DOHH2 (cell line): ENCODE measurements at regions not wholly inside any gene's neighbourhood (a gene's known extent, or its start where the extent isn't known, plus 50 kb on each side); places are given as distances from the start of the nearest gene placed in this dataset.

Experiments used
- H3F3A ChIP-seq: fragments of 200-600 bp; sonication (generic), shearing (Covaris generic); 2 replicates; pipeline ENCODE4 v1.6.0; 2016; ENCODE audit warnings: antibody characterized with exemption, mild to moderate bottlenecking; ENCODE audit not compliant: control insufficient read depth, insufficient read depth
- H3K27ac ChIP-seq: fragments of 200-600 bp; sonication (generic); 2 replicates; pipeline ENCODE4 v1.5.1; 2014; ENCODE audit warnings: low read depth, mild to moderate bottlenecking, low read length, moderate library complexity
- H3K27me3 ChIP-seq: fragments of 200-600 bp; sonication (generic); 2 replicates; pipeline ENCODE4 v1.6.1; 2014; ENCODE audit warnings: mild to moderate bottlenecking, low read length, mixed read lengths; ENCODE audit not compliant: control insufficient read depth
- H3K36me3 ChIP-seq: fragments of 200-600 bp; sonication (generic); 2 replicates; pipeline ENCODE4 v1.6.1; 2014; ENCODE audit warnings: mild to moderate bottlenecking, low read length, moderate library complexity, mixed read lengths; ENCODE audit not compliant: control insufficient read depth
- H3K4me1 ChIP-seq: fragments of 200-600 bp; sonication (generic); 2 replicates; pipeline ENCODE4 v1.6.1; 2014; ENCODE audit warnings: mild to moderate bottlenecking, low read length, mixed read lengths; ENCODE audit not compliant: control insufficient read depth
- H3K4me2 ChIP-seq: fragments of 200-600 bp; sonication (generic); 2 replicates; pipeline ENCODE4 v1.6.0; 2014; ENCODE audit warnings: mild to moderate bottlenecking, low read length, moderate library complexity
- H3K4me3 ChIP-seq: fragments of 200-600 bp; sonication (generic); 2 replicates; pipeline ENCODE4 v1.5.1; 2014; ENCODE audit warnings: mild to moderate bottlenecking, low read length, mixed read lengths
- H3K79me2 ChIP-seq: fragments of 200-600 bp; sonication (generic); 2 replicates; pipeline ENCODE4 v1.6.1; 2014; ENCODE audit warnings: mild to moderate bottlenecking, low read length, mixed read lengths; ENCODE audit not compliant: control insufficient read depth
- H3K9me2 ChIP-seq: fragments of 200-600 bp; sonication (generic); replicated peaks from 2 replicates; pipeline ENCODE4 v1.6.1; 2014; ENCODE audit warnings: mild to moderate bottlenecking, low read length, mixed read lengths; ENCODE audit not compliant: control insufficient read depth
- H3K9me3 ChIP-seq: fragments of 200-600 bp; sonication (generic); 2 replicates; pipeline ENCODE4 v1.6.1; 2014; ENCODE audit warnings: antibody characterized with exemption, low read length, mixed read lengths; ENCODE audit not compliant: control insufficient read depth, insufficient read depth
- H4K20me1 ChIP-seq: fragments of 200-600 bp; sonication (generic); 2 replicates; pipeline ENCODE4 v1.6.0; 2014; ENCODE audit warnings: low read depth, mild to moderate bottlenecking, antibody characterized with exemption, low read length, moderate library complexity; ENCODE audit not compliant: control insufficient read depth, insufficient read depth
- CTCF ChIP-seq: fragments of 200-600 bp; sonication (generic); IDR thresholded peaks from one replicate; pipeline ENCODE4 v1.5.1; 2014; ENCODE audit warnings: antibody characterized with exemption, mild to moderate bottlenecking, low read depth, low read length; ENCODE audit not compliant: poor library complexity, severe bottlenecking
- EZH2phosphoT487 ChIP-seq: fragments of 200-600 bp; sonication (generic); IDR thresholded peaks from 2 replicates; pipeline ENCODE4 v1.6.1; 2017; ENCODE audit warnings: borderline replicate concordance, mild to moderate bottlenecking, antibody characterized with exemption, low read length, moderate library complexity, mixed read lengths

GRCh38 chr11:95434489-95435057, 203.6 kb upstream of the SESN3 start:
- H3K9me3 ChIP-seq = no peaks in the 10 kb centered on the region
- no peak overlapping the region for H3K27ac ChIP-seq
- no peaks in the 10 kb centered on the region for H3K4me1 ChIP-seq
- H3K4me2 ChIP-seq = no peak overlapping the region
- H3K27me3 ChIP-seq = no peaks in the 10 kb centered on the region
- no peaks in the 10 kb centered on the region for H3F3A ChIP-seq
- no peaks in the 10 kb centered on the region for H3K9me2 ChIP-seq
- TF ChIP-seq CTCF = no peak
- TF ChIP-seq EZH2phosphoT487 = no peak
- no peaks in the 10 kb centered on the region for H3K79me2 ChIP-seq
- H3K4me3 ChIP-seq = no peak overlapping the region
- H4K20me1 ChIP-seq = no peaks in the 10 kb centered on the region
- H3K36me3 ChIP-seq = no peaks in the 10 kb centered on the region

DNA sequence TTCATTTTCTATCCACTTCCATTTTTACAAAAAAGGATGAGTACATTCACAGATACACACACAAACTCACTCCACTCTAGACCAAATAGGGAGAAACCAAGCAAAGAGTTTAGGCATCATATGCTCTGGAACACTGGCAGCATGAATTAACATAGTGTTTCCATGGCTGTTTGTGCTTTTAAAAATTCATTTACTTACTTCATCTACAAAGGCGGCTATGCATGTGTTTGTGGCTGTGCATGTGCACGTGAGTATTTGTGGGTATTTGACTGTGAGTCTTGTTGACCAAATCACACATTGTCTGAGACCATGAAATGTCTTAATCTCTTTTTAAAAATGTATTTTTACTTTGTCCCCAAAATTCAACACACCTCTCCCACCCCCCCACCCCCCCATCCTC, 203.0 kb upstream of the SESN3 start:
- H3K4me3 ChIP-seq = no peak overlapping the region
- H3K27me3 ChIP-seq = no peaks in the 10 kb centered on the region
- no peak overlapping the region for H3K4me2 ChIP-seq
- H4K20me1 ChIP-seq = no peaks in the 10 kb centered on the region
- no peaks in the 10 kb centered on the region for H3K4me1 ChIP-seq
- TF ChIP-seq CTCF = no peak
- TF ChIP-seq EZH2phosphoT487 = no peak
- H3K36me3 ChIP-seq = no peaks in the 10 kb centered on the region
- no peaks in the 10 kb centered on the region for H3K9me2 ChIP-seq
- no peaks in the 10 kb centered on the region for H3K79me2 ChIP-seq
- H3K9me3 ChIP-seq = no peaks in the 10 kb centered on the region
- H3F3A ChIP-seq = no peaks in the 10 kb centered on the region
- no peak overlapping the region for H3K27ac ChIP-seq

DNA sequence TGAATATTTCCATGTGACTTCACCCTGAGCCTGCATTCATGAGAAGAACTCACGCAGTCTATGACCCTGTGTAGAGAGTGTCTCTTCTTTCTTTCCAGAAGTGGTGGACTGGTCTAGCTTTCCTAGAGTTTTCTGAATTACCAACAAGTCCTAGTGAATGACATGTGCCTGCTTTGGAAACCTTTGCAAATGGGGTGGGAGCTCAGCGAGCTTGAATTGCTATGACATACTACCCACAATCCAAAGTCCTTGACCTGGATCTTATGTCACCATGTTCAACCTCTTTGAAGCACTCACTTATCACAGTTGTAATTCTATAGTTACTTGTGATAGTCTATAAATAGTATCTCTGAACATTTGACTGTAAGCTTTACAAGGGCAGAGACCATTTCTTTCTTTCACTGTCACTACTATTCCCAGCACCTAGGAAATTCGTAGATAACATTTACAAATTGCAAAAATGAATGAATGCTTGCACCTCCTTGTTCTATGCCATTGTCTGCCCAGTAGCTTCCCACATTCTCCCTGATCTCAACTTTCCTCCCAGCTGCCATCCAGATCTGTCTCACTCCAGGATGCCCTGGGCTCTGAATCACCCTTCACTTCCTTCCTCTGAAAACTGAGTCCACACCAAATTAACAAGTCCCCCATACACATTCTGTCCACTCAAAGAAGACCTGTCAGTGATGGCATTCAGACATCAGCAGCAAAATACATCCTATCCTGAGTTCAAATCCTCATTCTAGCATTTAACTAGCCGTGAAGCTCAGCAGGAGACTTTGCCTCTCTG, 201.9 kb upstream of the SESN3 start:
- Histone ChIP-seq H3K27ac (no peak overlapping the region), H3K79me2 (no peaks in the 10 kb centered on the region), H3K4me1 (no peaks in the 10 kb centered on the region), H3K27me3 (no peaks in the 10 kb centered on the region), H3F3A (no peaks in the 10 kb centered on the region), H3K4me3 (no peak overlapping the region), H4K20me1 (no peaks in the 10 kb centered on the region), H3K36me3 (no peaks in the 10 kb centered on the region), H3K9me2 (no peaks in the 10 kb centered on the region), H3K9me3 (no peaks in the 10 kb centered on the region), H3K4me2 (no peak overlapping the region)
- TF ChIP-seq EZH2phosphoT487 = no peak
- no peak for TF ChIP-seq CTCF
